ENCODE measurements at regions not wholly inside any gene's neighbourhood (a gene's known extent, or its start where the extent isn't known, plus 50 kb on each side); places are given as distances from the start of the nearest gene placed in this dataset.

DNA sequence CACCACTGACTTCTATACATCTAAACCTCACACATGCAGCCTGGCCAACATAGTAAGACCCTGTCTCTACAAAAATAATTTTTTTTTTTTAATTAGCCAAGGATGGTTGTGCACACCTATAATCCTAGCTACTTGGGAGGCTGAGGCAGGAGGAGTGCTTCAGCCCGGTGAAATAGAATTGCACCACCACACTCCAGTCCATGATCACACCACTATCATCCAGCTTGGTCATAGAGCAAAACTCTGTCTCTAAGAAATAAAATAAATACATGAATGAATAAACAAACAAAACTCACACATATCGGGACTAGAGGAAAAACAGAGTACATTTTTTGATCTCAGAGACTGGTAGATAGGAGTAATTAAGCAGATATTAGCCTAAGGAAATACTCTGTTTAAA lies 66.6 kb upstream of the PDE5A start:
- no peak for DNase-seq

DNA sequence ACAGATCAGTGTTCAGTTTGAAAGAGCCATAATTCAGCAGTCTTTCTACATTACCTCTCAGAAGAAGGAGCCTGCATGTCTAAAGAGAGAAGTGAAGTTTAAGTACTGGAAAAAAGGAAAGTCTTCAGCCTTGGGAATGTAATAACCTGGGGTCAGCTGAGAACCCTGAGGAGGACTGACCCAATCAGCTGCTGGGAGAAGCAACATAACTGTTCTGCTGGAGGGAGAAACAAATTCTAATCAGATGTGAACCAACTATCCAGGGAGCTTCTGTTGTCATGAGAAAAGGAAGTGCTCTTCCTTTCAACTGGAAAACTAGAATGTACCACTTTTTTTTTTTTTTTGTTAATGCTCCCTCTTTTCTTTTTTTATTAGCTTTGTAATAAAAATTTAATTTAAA lies 64.5 kb upstream of the PDE5A start:
- no peak for DNase-seq

DNA sequence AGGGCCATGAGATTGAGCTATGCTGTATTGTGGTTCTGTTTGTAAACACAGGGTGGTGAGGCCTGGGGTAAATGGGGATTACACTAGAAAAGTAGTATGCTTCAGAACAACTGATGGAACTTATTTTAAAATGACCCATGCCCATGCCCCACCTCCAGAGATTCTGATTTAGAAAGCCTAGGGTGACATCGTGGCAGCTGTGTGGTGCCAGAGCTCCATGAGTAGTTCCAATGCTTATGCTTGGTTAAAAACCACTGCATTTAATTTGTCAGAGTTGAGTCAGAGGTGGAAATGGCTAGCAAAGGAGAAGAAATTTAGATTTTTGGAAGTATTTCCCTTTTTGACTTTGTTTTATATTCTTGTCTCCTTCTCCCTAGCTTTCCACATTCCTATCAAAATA lies 63.4 kb upstream of the PDE5A start:
- DNase-seq, result no peak

DNA sequence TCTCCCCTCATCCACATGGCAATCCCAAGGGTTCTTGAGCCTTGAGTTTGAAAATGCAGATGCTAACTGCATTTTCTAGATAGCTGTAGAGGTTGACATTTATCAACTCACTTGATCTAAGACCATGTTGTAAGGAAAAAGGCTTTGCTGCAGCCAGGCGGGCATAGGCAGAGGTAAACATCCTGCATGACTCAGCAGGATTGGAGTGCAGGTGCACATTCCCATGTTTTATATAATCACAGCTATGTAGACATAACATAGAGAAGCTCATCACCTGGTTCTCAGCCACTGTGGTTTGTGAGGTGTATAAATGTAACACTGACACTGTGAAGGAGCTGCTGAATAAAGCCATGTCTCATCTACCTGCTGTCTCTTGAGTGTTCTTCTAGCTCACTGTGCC lies 62.3 kb upstream of the PDE5A start:
- no peak for DNase-seq

DNA sequence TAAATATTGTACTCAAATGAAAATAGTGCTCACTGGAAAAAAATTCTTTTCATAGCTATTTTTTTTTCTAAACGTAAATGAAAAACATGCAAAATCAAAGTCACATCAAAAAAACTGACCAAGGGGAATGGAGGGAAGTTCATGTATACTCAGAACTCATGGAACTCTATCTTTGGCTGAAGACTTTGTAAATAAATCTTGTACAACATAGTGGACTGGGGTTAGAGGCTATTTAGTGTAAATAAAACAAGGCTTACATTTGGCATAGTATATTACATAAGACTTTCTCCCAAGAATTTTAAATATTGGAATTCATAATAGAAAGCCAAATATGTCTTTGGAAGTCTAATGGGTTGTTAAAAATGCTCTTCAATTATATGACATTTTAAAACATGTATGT lies 59.8 kb upstream of the PDE5A start:
- DNase-seq, result no peak

DNA sequence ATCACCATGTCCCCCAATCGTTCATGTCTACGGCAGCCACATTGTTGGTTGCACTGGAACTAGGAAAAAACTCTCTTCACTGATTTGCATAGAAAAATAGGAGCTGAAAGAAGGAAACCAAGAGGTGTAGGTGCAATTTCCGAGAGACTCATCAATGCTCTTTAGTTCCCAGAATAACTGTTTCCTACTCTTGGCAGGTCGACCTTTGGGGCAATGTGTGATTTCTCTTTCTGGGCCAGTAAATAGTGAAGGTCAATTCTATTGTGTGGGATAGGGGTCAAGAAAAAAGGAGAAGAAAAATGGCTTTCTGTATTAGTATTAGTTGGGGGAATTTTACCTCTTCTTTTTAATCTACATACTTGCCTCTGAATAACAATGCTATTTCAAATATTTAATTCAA lies 55.9 kb upstream of the PDE5A start:
- DNase-seq, result no peak

DNA sequence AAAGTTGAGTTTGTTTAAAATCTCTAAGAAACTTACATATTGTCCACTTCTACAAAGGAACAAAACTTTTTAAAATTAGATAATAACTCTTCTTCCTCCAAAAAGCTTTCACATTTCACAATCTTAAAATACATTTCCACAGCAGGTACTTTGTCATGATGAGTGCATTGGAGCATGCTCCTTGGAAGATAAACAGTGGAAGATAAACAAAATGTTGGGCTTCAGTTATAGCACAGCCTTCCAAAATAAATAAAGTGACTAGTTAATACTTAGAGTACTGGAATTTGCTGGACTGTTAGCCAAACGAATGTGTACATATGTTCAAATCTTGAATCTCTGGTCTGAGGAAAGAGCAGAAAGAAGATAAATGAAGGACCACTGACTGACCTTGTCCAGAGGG lies 54.9 kb upstream of the PDE5A start:
- no peak for DNase-seq

DNA sequence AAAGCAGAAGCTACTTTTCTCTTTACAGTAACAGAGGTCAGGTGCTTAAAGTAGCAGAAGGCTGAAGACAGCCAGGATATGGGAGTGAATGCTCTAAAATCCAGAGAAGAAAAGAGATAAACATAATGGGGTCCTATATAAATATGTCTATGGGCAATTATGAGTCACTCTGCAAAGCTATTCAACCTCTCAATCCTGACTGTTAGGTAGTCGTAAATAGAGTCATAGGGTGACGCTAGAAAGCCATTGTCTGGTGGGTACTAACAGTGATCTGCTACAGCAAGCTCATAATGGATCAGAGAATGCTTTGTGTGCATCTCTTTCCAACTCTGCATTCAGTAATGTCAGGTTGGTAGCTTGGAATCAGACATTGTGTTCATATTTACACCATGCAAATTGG lies 53.5 kb upstream of the PDE5A start:
- peak; percentile 30 for DNase-seq

DNA sequence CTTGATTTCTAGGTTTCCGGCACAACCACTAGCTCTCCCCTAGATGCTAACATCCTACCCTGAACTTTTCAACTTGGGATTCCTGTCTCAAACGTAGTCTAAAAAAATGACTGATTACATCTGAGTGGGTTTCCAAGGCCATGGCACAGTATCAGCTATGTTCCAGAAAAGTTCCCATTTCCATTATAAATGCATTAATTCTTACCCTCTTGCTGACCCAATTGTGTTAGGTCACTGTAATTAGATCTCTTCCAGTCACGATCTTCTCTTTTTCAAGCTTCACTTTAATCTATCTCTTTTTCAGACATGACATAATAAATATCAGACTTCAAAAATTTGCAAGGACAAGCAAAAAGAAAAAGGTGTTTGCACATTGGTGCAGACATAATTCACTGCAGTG lies 50.6 kb upstream of the PDE5A start:
- DNase-seq, result no peak

DNA sequence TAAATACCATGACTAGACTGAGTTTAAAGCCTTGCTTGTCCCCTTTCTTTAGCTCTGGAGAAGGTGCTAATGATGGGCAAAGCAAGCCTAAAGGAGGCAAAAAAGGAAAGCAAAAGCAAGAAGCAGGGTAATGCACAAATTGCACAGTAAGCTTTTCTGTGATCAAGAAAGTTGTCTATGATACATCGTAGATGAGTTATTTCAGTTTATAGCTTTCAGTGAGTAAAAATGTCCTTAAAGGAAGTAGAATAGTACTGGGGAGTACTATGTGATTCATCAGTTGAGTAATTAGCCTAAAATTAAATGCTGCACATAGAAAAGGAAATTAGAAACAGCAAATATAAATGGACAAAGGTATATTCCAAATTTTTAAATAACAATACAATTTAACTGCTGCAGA lies 50.2 kb upstream of the PDE5A start:
- no peak for DNase-seq
